C4-2B (cell line): ENCODE measurements at regions not wholly inside any gene's neighbourhood (a gene's known extent, or its start where the extent isn't known, plus 50 kb on each side); places are given as distances from the start of the nearest gene placed in this dataset.
A peak's percentile ranks its signal among the peaks of the same experiment; 100 is the strongest.

ENCODE experiments used
- H3K27ac ChIP-seq: fragments of 450-650 bp; 2 replicates; pipeline ENCODE4 v1.5.1; 2017
- CTCF ChIP-seq: fragments of 450-650 bp; conservative IDR thresholded peaks from 2 replicates; pipeline ENCODE4 v1.5.1; 2017; ENCODE audit warnings: mild to moderate bottlenecking
- ZFX ChIP-seq: fragments of 450-650 bp; IDR thresholded peaks from 2 replicates; pipeline ENCODE4 v1.6.1; 2017

GRCh38 chrX:103158317-103158621, 56.6 kb upstream of the BEX4 start:
- no peak overlapping the region for H3K27ac ChIP-seq
- TF ChIP-seq ZFX: no peak
- peak; percentile 43 for TF ChIP-seq CTCF

- TF ChIP-seq CTCF: peak; percentile 75
- TF ChIP-seq ZFX: no peak
- H3K27ac ChIP-seq: no peak overlapping the region
Observed at GRCh38 chrX:103157496-103158316, 57.2 kb upstream of the BEX4 start.

- TF ChIP-seq ZFX: no peak
- no peak for TF ChIP-seq CTCF
Observed at GRCh38 chrX:103155201-103155600, 59.7 kb upstream of the BEX4 start.

GRCh38 chrX:103153661-103154060, 60.7 kb upstream of the NXF3 start:
- no peak overlapping the region for H3K27ac ChIP-seq
- TF ChIP-seq CTCF (no peak), ZFX (no peak)

More at GRCh38 chrX:103155201-103155600, 59.7 kb upstream of the BEX4 start:
- H3K27ac ChIP-seq: no peak overlapping the region

- no peak overlapping the region for H3K27ac ChIP-seq
- TF ChIP-seq CTCF (no peak), ZFX (no peak)
Observed at GRCh38 chrX:103151799-103152198, 58.9 kb upstream of the NXF3 start.

GRCh38 chrX:103149652-103150051, 56.7 kb upstream of the NXF3 start:
- TF ChIP-seq CTCF (no peak), ZFX (no peak)
- no peak overlapping the region for H3K27ac ChIP-seq

GRCh38 chrX:103148075-103148474, 55.1 kb upstream of the NXF3 start:
- H3K27ac ChIP-seq: no peak overlapping the region
- TF ChIP-seq ZFX: no peak
- TF ChIP-seq CTCF: no peak
